HG03520 (cell line): ENCODE measurements at regions not wholly inside any gene's neighbourhood (a gene's known extent, or its start where the extent isn't known, plus 50 kb on each side); places are given as distances from the start of the nearest gene placed in this dataset.

Experiments used
- ATAC-seq: cut with Tn5 transposase; IDR thresholded peaks from one replicate; pipeline ENCODE4 v1.9.1; 2021; ENCODE audit warnings: mild to moderate bottlenecking, moderate library complexity; ENCODE audit not compliant: unreplicated experiment

- ATAC-seq, result no peak
These were observed 243.7 kb upstream of the LRIG1 start for GRCh38 chr3:66744521-66744920.

GRCh38 chr3:66744986-66745385 is 244.2 kb upstream of the LRIG1 start:
- ATAC-seq, result no peak

- ATAC-seq, result no peak
These were observed 246.4 kb upstream of the LRIG1 start for GRCh38 chr3:66747261-66747660.

GRCh38 chr3:66747696-66748095 is 246.9 kb upstream of the LRIG1 start:
- ATAC-seq, result no peak

GRCh38 chr3:66748175-66748876 is 247.5 kb upstream of the LRIG1 start:
- ATAC-seq, result no peak

- no peak for ATAC-seq
These were observed 246.3 kb upstream of the KBTBD8 start for GRCh38 chr3:66751842-66752241.

- ATAC-seq, result no peak
These were observed 244.4 kb upstream of the KBTBD8 start for GRCh38 chr3:66753670-66754069.

- ATAC-seq, result no peak
These were observed 243.5 kb upstream of the KBTBD8 start for GRCh38 chr3:66754613-66755012.

GRCh38 chr3:66755924-66756323 is 242.2 kb upstream of the KBTBD8 start:
- no peak for ATAC-seq

GRCh38 chr3:66756468-66757036 is 241.6 kb upstream of the KBTBD8 start:
- ATAC-seq, result no peak

GRCh38 chr3:66761093-66761780 is 236.9 kb upstream of the KBTBD8 start:
- ATAC-seq, result no peak

- ATAC-seq, result no peak
These were observed 235.0 kb upstream of the KBTBD8 start for GRCh38 chr3:66762916-66763693.

GRCh38 chr3:66778107-66778506 is 220.0 kb upstream of the KBTBD8 start:
- no peak for ATAC-seq

GRCh38 chr3:66778777-66779176 is 219.3 kb upstream of the KBTBD8 start:
- peak; percentile 67 for ATAC-seq

- no peak for ATAC-seq
These were observed 212.8 kb upstream of the KBTBD8 start for GRCh38 chr3:66785191-66785909.

GRCh38 chr3:66789580-66790237 is 208.4 kb upstream of the KBTBD8 start:
- ATAC-seq, result no peak

GRCh38 chr3:66792086-66792485 is 206.0 kb upstream of the KBTBD8 start:
- no peak for ATAC-seq

- no peak for ATAC-seq
These were observed 202.7 kb upstream of the KBTBD8 start for GRCh38 chr3:66795365-66795764.

- no peak for ATAC-seq
These were observed 201.8 kb upstream of the KBTBD8 start for GRCh38 chr3:66796343-66796742.

GRCh38 chr3:66797889-66798560 is 200.1 kb upstream of the KBTBD8 start:
- ATAC-seq, result no peak
